ENCODE measurements at regions not wholly inside any gene's neighbourhood (a gene's known extent, or its start where the extent isn't known, plus 50 kb on each side); places are given as distances from the start of the nearest gene placed in this dataset.

DNA sequence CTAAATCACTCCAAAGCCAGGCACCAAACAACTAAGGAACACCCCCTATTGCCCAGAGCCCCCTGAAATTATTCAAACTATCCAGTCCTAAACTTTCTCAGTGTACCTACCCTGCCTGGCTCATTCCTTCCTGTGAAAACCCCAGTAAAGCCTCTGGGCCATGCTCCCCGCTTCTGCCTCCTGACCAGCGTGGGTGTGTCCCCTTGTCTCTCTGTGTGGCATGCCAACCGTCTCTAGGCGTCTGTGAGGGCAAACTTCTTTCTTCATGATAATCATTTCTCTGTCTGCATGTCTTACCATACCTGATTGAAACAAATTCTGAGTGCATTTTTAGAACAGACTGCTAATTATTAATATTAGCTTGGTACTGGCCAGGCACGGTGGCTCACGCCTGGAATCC is 75.1 kb upstream of the EPCAM start:
- TF ChIP-seq, protein P1, sequence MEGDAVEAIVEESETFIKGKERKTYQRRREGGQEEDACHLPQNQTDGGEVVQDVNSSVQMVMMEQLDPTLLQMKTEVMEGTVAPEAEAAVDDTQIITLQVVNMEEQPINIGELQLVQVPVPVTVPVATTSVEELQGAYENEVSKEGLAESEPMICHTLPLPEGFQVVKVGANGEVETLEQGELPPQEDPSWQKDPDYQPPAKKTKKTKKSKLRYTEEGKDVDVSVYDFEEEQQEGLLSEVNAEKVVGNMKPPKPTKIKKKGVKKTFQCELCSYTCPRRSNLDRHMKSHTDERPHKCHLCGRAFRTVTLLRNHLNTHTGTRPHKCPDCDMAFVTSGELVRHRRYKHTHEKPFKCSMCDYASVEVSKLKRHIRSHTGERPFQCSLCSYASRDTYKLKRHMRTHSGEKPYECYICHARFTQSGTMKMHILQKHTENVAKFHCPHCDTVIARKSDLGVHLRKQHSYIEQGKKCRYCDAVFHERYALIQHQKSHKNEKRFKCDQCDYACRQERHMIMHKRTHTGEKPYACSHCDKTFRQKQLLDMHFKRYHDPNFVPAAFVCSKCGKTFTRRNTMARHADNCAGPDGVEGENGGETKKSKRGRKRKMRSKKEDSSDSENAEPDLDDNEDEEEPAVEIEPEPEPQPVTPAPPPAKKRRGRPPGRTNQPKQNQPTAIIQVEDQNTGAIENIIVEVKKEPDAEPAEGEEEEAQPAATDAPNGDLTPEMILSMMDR (conservative IDR thresholded peaks at IDR 0.05; ENCODE audit: low read length): no peak
- no peak for TF ChIP-seq EZH2phosphoT487 (IDR thresholded peaks at IDR 0.05; ENCODE audit: borderline replicate concordance)
